ENCODE measurements at regions not wholly inside any gene's neighbourhood (a gene's known extent, or its start where the extent isn't known, plus 50 kb on each side); places are given as distances from the start of the nearest gene placed in this dataset.

DNA sequence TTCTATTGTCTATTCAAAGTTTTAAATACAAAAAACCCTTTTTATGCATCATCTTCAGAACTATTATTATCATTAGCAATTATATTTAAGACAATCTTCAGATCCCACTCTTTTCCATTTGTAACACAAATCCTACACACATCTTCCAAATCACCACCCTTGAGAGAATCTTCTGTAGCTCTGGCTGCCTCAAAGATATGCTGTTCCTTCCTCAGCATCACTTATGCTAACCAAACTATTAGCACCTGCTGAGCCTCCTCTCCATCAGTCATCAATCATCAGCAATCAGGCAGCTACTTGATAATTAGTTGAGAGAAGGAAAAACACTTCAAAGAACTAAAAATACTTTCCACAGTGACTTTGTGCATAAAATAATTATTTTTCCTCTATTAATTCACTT is 1082.2 kb downstream of the C4orf33 start:
- DNase-seq (ENCODE audit: low read depth) = no peak

DNA sequence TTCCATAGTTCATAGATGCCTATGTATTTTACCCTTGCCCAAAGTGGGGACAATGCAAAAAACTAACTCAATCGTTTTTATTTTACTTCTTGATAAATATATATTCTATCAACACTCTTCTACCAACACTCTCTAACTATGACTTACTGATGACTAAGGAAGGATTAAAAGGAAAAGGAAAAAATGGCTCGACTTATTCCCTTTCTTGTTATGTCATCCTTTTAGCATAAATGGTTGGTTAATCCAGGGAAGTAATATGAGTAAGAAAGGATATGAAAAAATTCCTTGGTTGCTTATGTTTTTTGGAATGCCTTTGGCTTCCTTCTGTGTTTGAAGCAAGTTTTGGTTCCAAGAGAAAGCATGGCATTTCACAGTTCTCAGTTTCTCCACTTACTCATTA is 1087.1 kb downstream of the C4orf33 start:
- no peak for DNase-seq (ENCODE audit: low read depth)

DNA sequence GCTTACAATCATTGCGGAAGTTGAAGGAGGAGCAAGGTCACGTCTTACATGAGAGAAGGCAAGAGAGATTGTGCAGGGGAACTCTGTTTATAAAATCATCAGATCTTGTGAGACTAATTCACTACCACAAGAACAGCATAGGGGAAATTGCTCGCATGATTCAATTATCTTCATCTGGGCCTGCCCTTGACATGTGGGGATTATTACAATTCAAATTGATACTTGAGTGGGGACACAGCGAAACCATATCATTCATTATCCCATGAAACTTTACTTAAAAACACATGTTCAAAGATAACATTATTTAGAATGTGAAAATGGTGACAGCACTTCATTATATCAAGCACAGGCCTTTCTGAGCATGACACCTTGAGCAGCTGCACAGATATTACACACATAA is 1087.8 kb downstream of the C4orf33 start:
- DNase-seq (ENCODE audit: low read depth) = no peak

DNA sequence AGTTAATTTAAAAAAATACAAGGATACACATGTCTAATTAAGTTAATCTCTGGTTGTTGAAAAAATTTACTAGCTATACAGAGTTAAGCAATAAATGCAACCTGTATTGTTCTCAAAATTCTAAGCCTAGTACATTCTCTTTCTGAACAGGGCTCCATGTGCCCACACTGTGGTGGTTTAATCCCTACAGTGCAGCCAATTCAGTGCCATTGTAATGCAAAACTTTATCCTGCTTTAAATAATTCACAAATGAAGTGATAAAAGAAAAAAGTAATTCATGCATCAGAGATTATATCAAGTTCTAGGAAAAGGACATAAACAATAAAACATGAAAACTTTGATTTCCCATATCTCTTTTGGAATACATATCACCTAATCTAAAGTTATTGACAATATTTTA is 1089.2 kb downstream of the C4orf33 start:
- DNase-seq (ENCODE audit: low read depth) = no peak

DNA sequence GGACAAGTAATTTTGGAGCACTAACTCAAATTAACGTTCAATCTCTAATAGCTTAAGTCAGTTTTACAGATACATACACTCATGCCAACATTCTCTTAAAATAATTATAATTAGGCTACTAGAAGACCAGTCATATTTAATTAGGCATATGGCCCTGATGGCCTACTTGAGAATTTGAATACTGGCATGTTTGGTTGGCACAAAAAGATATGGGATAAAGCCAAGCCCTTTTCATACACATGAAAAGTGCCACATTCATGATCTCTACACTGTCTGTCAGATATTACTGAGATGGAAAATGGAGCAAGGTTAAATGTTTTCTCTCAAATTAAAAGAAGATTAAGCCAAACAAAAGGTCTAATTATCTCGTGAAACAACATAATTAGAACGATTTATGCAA is 1091.0 kb downstream of the C4orf33 start:
- DNase-seq (ENCODE audit: low read depth) = no peak

DNA sequence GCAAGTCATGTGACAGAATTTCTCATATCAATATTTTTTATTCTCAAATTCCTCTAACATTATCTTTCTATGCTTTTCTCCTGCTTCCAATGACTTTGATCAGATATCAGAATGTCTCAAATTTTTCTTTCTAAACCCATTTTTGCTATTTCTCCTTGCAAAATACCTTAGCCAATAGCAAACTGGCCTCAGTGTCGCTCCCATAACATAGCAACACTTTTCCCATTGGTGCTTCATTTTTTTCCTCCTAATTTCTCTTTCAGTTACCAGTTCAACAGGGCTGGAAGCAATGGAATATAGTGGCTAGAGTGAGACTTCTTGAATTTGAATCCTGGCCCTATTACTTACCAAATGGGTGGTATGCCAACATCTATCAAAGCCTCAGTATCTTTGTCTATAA is 1091.6 kb downstream of the C4orf33 start:
- DNase-seq (ENCODE audit: low read depth) = no peak

DNA sequence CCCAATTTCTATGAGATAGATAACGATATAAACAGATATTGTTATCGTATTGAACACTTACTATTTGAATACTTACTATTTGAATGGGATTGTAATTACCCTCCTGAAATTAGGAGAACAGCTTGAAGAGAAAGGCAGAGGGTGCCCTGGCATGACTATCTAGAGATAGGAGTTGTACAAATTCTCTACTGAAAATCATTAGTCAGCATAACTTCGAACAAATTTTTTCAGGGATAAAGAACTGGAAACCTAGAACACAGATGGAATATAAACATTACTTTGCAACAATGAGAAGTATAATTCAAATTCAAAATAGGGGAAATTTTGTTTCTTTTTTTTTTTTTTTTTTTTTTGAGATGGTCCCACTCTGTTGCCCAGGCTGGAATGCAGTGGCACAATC is 1096.8 kb downstream of the C4orf33 start:
- DNase-seq (ENCODE audit: low read depth) = no peak

DNA sequence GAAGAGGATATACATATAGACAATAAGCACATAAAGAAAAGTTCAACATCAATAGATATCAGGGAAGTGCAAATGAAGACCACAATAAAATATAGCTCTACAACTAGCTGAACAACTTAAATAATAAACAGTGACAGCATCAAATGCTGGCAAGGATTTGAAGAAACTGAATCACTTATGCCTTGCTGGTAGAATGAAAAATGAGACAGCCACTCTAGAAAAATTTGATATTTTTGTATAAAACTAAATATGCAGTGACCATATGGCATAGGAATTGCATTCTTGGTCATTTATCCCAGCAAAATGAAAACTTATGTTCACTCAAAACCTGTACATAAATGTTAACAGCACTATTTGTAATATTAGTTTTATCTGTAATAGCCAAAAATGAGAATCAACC is 1102.0 kb downstream of the C4orf33 start:
- no peak for DNase-seq (ENCODE audit: low read depth)

DNA sequence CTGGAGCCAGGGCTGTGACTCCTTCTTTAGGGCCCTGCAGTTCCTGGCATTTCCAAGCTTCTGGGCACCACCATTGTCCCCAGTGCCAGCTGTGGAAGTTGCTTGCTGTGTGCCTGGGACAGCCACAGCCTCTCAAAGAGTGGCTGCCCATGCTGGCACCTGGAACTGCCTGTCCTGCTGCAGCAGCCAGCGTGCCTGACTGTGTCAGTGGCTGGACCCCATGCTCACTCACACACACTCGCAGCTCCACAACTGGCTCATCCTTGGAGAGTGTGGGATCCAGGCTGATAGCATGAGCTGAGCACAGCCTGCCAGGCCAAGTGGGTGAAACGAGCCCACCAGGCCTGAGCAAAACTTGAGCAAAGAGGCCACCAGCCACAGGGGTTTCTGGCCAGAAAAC is 1107.6 kb downstream of the C4orf33 start:
- no peak for DNase-seq (ENCODE audit: low read depth)

DNA sequence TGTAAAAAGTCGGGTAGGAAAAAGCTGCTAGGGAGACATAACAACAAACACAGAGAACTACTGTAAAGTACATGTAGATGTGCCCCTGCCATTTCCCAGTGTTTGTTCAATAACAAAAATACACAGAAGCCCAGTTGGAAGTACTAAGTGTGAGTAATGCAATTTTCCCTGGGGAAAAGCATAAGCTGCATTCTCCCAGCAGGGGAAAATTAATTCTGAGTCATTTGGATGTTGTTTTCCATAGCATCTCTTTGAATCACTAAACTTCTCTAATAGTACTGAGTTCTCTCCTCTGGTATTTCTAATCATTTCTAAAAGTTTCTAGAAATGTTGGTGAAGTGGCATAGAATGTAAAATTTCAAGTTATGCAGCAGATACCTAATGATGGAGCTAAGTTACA is 1114.9 kb downstream of the C4orf33 start:
- DNase-seq (ENCODE audit: low read depth) = no peak

DNA sequence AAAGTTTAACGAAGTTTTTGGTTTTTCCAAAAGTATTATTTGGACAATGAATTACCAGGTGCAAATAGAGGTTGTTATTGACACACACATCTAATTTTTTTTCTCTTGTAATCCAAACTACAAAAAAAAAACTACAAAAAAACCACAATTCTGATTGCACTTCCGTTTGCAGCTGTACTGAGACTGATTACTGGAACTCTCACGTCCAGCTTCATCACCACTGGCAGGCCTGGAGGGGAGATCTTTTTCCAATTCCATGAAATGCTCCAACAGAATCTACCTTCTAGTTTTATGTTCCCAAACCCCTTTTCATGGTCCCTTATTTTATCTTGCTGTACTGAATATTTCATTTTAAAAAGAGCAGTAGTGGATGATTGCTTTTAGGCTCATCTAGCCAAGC is 1118.3 kb downstream of the C4orf33 start:
- DNase-seq (ENCODE audit: low read depth) = no peak

DNA sequence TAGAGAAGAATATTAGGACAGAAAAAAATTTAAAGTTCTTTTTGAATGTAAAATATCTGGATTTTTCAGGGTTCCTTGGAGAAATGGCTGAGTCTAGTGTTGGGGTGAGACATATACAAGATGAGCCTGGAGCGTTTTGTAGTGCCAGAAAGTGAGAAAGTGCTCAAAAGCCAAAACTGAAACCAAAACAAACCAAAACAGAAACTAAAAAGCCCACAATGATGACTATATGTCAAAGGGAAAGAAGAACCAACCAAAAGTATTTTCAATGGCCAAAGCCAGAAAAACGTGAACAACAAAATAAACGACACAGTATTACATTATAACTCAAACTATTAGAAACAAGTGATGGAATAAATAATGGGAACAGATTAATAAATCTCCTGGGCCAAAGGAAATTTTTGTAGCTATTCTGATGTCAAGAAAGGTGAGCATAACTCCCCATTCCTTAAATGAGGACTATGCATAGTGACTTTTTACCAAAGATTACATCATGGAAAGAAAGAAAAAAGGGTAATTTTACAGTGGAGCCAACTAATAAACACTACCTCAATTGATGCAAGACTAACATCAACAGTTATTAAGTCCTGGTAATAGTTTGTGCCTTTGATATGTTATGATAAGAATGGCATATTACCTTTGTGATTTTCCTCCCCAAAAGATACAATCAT is 1137.6 kb downstream of the C4orf33 start:
- no peak for DNase-seq (ENCODE audit: low read depth)

DNA sequence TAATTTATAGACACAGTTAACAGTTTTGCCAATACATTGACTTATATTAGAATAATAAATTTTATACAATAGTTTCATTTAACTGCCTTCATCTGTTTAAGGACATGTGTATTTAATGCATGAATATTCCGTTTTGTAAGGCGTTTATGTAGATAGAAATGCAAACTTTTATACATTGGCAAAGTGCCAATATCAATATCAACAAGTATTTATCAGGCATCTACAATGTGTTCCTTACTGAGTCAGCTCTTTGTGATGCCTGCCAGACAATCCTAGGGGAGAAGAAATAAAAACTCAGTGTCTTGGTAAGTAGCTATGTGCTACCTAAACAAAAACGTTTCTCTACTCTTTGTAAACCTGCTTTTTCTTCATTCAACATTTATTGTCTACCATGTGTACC is 1142.2 kb downstream of the C4orf33 start:
- DNase-seq (ENCODE audit: low read depth) = no peak

DNA sequence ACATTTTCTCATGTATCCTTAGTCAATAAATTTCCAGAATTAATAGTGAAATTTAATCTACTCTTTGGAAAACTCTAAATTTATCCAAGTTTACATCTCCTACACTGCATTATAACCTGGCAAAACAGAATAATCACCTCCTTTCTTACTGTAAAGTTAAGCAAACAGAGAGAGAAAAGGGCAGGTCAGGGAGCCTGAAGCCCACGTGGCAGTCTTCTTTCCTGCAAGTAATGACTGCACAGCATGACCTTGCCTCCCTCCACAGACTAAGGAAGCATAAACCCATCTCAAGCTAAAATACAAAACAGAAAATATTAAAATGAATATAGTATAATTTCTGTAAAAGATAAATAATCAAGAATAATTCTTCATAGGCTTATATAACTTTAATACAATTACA is 1153.0 kb downstream of the C4orf33 start:
- no peak for DNase-seq (ENCODE audit: low read depth)

DNA sequence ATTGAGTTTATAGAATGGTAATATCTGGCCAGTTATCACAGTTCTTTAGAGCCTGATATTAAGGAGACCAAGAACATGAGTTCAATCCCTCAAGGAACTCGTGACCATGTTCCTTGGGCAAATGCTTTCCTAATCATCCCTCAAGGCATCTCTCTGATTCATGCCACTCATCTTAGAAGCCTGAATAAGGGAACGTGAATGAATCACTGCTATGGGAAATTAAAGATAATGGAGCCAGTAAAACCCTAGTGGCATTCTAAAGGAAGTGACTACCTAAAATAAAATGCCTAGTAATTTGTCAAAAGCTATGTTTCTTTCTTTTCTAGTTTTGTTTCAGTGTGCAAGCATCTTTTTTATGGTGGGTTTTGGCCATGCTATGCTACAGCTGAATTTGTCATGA is 1161.3 kb downstream of the C4orf33 start:
- DNase-seq (ENCODE audit: low read depth) = no peak

DNA sequence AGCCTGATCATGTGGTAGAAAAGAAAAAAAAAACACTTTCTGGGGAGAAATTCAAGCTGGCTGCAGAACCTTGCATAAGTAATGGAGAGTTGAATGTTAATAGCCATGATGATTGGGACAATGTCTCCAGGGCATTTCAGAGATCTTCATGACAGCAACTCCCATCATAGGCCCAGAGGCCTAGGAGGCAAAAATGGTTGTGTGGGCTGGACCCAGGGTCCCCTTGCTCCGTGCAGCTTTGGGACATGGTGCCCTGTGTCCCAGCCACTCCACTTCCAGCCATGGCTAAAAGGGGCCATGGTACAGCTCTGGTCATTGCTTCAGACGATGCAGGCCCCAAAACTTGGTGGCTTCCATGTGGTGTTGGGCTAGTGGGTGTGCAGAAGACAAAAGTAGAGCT is 1170.9 kb downstream of the C4orf33 start:
- no peak for DNase-seq (ENCODE audit: low read depth)

DNA sequence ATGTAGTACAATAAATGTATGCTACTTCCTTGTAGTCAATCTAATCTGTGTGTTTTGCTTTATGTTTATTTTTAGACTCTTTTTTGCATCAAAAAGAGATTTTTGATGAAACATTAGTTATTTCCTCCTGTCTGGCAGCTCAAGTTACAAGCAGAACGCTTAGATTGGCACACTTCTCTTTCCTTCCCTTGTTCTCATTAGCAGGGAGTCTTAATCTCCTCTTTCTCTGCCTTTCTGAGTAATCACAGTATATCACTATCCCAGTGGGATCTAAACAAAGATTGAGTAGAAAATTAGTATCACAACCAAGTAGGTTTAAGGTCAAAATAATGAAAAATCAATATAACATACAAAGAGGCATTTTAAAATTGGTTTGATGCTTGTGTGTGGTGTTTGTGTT is 1192.6 kb downstream of the C4orf33 start:
- no peak for DNase-seq (ENCODE audit: low read depth)

DNA sequence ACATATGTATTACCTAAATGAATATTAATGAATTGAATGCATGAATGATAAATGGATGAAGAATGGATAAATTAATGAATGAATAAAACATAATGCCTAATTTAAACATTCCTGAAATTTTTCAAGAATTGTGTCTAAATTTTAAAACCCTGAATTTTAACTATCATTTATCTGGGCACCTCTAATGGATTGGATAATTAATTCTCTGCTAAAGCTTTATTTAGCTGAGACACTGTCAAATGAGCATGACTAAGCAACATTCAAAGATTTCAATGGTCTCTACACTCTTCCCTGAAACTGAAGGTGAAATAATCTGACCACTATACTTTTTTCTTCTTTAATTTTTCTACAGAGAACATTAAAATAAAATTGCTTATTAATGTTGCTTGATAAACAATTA is 1197.7 kb downstream of the C4orf33 start:
- DNase-seq (ENCODE audit: low read depth) = no peak

DNA sequence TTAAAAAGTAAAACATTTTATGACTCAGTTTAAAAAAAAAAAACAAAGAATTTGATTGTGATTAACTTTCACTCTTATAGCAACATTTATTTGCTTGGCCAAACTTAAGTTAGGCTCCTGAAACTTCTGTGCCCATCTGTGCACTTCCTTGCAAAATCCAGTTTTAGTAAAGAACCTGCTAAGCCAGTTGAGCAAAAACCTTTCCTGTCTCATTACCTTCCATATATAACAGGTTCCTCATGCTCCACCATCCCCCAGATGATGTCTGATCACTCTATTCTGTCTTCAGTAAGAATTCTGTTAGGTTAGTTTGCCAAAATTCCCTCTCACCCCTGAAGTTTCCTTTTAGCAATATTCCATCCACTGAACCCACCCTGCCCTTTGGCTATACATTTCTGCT is 1200.5 kb downstream of the C4orf33 start:
- DNase-seq (ENCODE audit: low read depth) = no peak

DNA sequence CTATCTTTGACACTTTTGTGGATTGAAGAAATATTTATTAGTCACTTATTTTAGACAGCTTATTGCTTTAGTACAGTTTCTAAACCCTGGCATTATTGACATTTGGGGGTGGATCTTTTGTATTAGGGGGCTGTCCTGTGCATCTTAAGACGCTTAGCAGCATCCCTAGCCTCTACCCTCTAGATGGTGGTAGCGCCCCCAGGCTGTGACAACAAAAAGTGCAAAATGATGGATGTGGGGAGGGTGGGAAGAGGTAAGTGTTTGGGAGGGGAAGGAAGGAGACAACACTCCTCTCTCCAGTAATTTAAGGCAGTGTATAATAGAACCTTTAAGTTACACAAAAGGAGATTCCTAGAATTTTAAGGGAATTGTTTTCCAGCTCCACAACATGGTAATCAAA is 1210.6 kb downstream of the C4orf33 start:
- DNase-seq (ENCODE audit: low read depth) = no peak

DNA sequence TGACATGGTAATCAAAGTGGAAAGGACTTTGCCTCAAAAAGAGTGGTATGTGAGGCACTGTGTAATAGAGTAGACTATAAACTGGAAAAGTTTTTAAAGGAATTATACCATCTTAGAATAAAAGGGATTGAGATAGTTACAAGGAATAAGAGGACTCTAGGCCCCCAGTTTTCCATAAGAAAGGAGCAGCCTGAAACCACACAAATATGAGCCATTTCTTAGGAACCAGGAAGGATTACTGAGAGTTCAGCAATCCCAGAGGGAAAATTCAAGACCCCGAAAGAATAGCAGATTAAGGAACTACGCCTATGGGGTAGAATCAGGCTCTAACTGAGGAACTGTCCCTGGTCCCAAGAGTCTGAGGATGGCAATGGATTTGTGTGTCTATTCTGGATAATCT is 1213.3 kb downstream of the C4orf33 start:
- DNase-seq (ENCODE audit: low read depth) = no peak

DNA sequence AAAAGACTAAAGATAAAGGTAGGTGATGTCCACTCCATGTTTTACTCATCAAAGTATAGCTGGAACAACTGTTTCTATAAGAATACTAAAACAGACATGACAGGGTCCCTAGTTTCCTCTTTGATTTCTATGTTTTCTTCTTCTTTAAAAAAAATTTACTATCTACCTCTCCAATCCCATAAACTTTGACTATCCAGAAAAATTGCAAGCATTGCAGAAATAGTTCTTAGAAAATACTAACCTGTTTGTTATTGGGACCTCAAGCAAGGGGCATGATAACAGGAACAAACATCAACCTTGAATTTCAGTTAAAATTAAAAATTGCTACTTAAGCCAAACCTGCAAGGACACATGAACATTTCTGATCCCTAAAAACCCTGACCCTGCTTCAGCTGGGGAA is 1226.5 kb downstream of the C4orf33 start:
- no peak for DNase-seq (ENCODE audit: low read depth)

DNA sequence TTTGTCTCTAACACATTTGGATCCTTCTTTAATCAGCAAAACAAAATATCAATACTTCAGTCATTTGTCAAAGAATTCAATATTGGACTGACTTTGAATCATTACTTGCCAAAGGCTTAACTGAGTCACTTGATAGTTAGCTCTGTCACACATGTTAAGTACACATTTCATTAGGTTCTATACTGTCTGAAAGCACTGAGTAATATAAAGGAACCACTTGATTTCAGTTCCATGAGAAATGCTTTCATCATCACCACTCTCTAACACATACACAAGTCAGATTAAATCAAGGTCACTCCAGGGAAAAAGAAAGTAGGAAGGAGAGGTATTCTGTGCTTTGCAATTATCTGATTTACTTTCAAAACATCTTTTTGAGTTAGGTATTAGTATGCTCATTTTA is 1233.1 kb downstream of the C4orf33 start:
- no peak for DNase-seq (ENCODE audit: low read depth)

DNA sequence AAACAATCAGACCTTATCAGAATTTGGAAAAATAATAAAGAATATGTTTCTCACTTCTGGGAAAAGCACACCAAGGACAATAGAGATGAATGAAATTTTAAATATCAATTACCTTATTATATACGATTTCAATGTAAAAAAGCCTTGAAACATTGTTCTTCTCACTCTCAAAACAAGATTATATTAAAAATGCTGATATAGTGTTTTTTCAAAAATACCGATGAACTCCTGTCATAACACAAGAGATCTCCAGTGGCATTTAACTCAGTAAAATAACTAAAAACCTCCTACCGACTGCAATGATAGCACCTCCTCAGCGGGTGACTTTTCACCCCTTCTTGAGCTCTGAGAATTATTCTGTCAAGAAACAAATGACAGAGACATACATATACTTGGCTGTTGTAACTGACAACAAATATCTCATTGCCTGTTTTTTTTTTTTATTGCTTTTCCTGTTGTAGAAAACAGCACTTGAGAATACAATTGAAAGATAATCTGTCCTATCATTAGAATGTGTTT is 1237.3 kb downstream of the C4orf33 start:
- DNase-seq (ENCODE audit: low read depth) = no peak
